Bronchial epithelial cell (primary cell): ENCODE measurements at regions not wholly inside any gene's neighbourhood (a gene's known extent, or its start where the extent isn't known, plus 50 kb on each side); places are given as distances from the start of the nearest gene placed in this dataset.

Source experiments
- DNase-seq: peaks from one replicate; pipeline ENCODE4 v3.0.0-alpha.2; 2010; ENCODE audit warnings: low read depth
- FAIRE-seq: peaks from 2 replicates; lab custom pipeline; 2011; peaks lifted over from hg19 to GRCh38; lab: Jason Lieb, UNC
- H3K27me3 ChIP-seq: 2 replicates; pipeline ENCODE4 v1.5.1; 2011; ENCODE audit warnings: low read length; ENCODE audit not compliant: control insufficient read depth, insufficient read depth
- H3K36me3 ChIP-seq: 2 replicates; pipeline ENCODE4 v1.5.1; 2011; ENCODE audit warnings: low read length; ENCODE audit not compliant: control insufficient read depth, insufficient read depth
- H3K4me3 ChIP-seq: 2 replicates; pipeline ENCODE4 v1.5.1; 2011; ENCODE audit warnings: mild to moderate bottlenecking, low read depth, low read length, control low read depth
- CTCF ChIP-seq: IDR thresholded peaks from 2 replicates; pipeline ENCODE4 v1.5.1; 2011; ENCODE audit warnings: mild to moderate bottlenecking, moderate library complexity, low read length, control low read depth, inconsistent platforms; ENCODE audit not compliant: insufficient read depth, severe bottlenecking

DNA sequence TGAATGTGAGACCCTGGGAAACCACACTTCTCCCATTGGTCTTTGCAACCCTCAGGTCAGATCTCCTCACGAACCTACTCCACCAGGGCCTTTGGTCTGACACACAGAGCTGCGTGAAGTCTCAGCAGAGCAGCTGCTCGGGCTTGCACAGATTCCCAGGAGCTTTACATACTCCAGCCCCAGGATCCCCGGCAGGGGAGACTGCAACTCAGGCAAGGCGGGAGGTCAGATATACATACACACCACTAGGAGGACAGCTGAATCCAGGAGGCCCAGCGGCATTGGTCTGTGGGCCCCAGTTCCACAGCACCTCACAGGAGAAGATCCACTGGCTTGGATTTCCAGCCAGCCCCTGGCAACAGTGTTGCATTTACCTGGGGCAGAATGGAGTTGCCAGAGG lies 239.2 kb downstream of the GPAM start:
- FAIRE-seq (no peak), DNase-seq (no peak)
- Histone ChIP-seq H3K4me3 (no peak overlapping the region), H3K27me3 (no peaks in the 10 kb centered on the region), H3K36me3 (no peaks in the 10 kb centered on the region)
- TF ChIP-seq CTCF = no peak

GRCh38 chr10:111953949-111954348 lies 229.6 kb downstream of the GPAM start:
- no peaks in the 10 kb centered on the region for H3K36me3 ChIP-seq
- no peak overlapping the region for H3K4me3 ChIP-seq
- TF ChIP-seq CTCF = no peak
- DNase-seq (no peak), FAIRE-seq (no peak)
- no peaks in the 10 kb centered on the region for H3K27me3 ChIP-seq

DNA sequence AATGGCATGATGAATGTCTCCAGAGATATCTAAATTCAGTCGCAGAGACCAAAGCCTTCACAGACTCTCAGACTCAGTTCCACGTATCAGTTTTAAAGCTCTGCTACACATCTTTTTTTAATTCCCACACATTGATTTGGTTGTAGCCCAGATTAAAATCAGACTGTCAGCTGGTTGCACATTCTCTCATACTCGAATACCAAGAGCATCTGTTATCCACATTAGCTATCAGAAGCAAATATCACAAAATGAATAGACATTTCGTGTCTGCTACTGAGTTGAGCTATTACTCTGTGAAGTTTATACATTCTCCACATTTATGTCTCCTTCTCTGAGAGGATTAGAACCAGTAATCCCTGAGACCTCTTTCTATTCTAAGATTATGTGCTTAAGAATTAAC lies 229.2 kb downstream of the GPAM start:
- Histone ChIP-seq H3K4me3 (no peak overlapping the region), H3K27me3 (no peaks in the 10 kb centered on the region), H3K36me3 (no peaks in the 10 kb centered on the region)
- FAIRE-seq (no peak), DNase-seq (no peak)
- no peak for TF ChIP-seq CTCF

GRCh38 chr10:111956841-111957240 lies 226.7 kb downstream of the GPAM start:
- Histone ChIP-seq H3K4me3 (no peak overlapping the region), H3K36me3 (no peaks in the 10 kb centered on the region), H3K27me3 (no peaks in the 10 kb centered on the region)
- DNase-seq (no peak), FAIRE-seq (no peak)
- TF ChIP-seq CTCF = no peak

DNA sequence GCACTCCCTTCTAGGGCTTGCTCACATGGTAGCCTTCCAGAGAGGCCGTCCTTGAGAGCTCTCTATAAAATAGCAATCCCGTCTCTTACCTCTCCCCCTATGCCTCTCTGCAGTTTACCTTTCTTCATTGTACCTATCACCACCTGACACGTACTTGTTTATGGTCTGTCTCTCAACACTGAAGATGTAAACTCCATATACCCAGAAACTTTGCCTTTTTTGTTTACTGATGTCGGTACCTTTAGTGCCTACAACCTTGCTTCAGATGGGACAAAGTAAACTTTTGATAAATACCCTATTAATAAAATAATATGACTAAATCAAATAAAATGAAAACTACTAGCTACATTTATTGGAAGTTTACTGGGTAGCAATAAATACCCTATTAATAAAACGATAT lies 220.6 kb downstream of the GPAM start:
- Histone ChIP-seq H3K36me3 (no peaks in the 10 kb centered on the region), H3K27me3 (no peaks in the 10 kb centered on the region), H3K4me3 (no peak overlapping the region)
- no peak for TF ChIP-seq CTCF
- FAIRE-seq (no peak), DNase-seq (no peak)

DNA sequence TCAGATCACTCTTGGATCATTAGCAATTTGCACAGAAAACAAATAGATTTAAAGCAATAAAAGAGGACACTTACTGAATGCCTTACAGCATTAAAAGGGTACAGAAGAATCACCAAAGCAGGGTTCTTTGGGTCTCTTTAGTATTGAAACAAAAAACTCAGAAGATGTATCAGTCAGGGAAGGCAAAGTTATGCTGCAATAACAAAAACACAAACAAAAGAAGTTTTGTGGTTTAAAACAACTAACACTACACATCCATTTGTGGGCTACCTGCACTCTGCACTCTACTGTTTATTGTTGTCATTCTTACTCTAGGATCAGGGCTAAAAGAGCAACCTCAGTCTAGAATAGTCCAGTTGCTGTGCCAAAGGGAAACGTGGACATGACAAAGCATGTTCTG lies 216.4 kb downstream of the GPAM start:
- Histone ChIP-seq H3K36me3 (no peaks in the 10 kb centered on the region), H3K27me3 (no peaks in the 10 kb centered on the region), H3K4me3 (no peak overlapping the region)
- no peak for FAIRE-seq
- TF ChIP-seq CTCF = no peak
- no peak for DNase-seq
